HepG2 (cell line): ENCODE measurements at regions not wholly inside any gene's neighbourhood (a gene's known extent, or its start where the extent isn't known, plus 50 kb on each side); places are given as distances from the start of the nearest gene placed in this dataset.

Source experiments
- KDM1A ChIP-seq: IDR thresholded peaks from 2 replicates; pipeline ENCODE4 v1.6.1; 2016; ENCODE audit warnings: missing compliant biosample characterization
- POLR2A ChIP-seq, 2 experiments: IDR thresholded peaks; 2 replicates each; pipeline ENCODE4 v1.6.1; 2011; ENCODE audit warnings: low read depth in 2 of 2, low read length in 2 of 2, mild to moderate bottlenecking in 1 of 2, moderate library complexity in 1 of 2; ENCODE audit not compliant: insufficient read depth in 1 of 2
- POLR2AphosphoS5 ChIP-seq: IDR thresholded peaks from 2 replicates; pipeline ENCODE4 v1.6.1; 2012; ENCODE audit warnings: low read depth, low read length
- ZBTB1 ChIP-seq: sonication (generic); formaldehyde crosslinking; IDR thresholded peaks from 2 replicates; pipeline ENCODE4 v1.4.0; 2020; ENCODE audit warnings: missing genetic modification reagents, borderline replicate concordance
- ZFP36 ChIP-seq: fragments of 150-350 bp; IDR thresholded peaks from 2 replicates; pipeline ENCODE4 v1.6.1; 2018; ENCODE audit warnings: borderline replicate concordance, low read length, low read depth; ENCODE audit not compliant: partially characterized antibody
- ZNF12 ChIP-seq: sonication (generic); formaldehyde crosslinking; IDR thresholded peaks from 2 replicates; pipeline ENCODE4 v1.5.0; 2020; ENCODE audit warnings: missing genetic modification reagents
- ZNF263 ChIP-seq: sonication (generic); formaldehyde crosslinking; IDR thresholded peaks from 2 replicates; pipeline ENCODE4 v1.4.0; 2020; ENCODE audit warnings: missing genetic modification reagents
- TF ChIP-seq, protein P1 (sequence below): sonication (generic); formaldehyde crosslinking; IDR thresholded peaks from 2 replicates; pipeline ENCODE4 v1.8.1; 2023; ENCODE audit warnings: mild to moderate bottlenecking, missing genetic modification reagents, borderline replicate concordance
- TF ChIP-seq, protein P2 (sequence below): sonication (generic); formaldehyde crosslinking; IDR thresholded peaks from 2 replicates; pipeline ENCODE4 v1.9.0; 2021; ENCODE audit warnings: missing genetic modification reagents, mild to moderate bottlenecking, borderline replicate concordance
- TF ChIP-seq, protein P3 (sequence below): sonication (generic); formaldehyde crosslinking; IDR thresholded peaks from 2 replicates; pipeline ENCODE4 v1.5.0; 2020; ENCODE audit warnings: mild to moderate bottlenecking, missing genetic modification reagents, moderate library complexity

DNA sequence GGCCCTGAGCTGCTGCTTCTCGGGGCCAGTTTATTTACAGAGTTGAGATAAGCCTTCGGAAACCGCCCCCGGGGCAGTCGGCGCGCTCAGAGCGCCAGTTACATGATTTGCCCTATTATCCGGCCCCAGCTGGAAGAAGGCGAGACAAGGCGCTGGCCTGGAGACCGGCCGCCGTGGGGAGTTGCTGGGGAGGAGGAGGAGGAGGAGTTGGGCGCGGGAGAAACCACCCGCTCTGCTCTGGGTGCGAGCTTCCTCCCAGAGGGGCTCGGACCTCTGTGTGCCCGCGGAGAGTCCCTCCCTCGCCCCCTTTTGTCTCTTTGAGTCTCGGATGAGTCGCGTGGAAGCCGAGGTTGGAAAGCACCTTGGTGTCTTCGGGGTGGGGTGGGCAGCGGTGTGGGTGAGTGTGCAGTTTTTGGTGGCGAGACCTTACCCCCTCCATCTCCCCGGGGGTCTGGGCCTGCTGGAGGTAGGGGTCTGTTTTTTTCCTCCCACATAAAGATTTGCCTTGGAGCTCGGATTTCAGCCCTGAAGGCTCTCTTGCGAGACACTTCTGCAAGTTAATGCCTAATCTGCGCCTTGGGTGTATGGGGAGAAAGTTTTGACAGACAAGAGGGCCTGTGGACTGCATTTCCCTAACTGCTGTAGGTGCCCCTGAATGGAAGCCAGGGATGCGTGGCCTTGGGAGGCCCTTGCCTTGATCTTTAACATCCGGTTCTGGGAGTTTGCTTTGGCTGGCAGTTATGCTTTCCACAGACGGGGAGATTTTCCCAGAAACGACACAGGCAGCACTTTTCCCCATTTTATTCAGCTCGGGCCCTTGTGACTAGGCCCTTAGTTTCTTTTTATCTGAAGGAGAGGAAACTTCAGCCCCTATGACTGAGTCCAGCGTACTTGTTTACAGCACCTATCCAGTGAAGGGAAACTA lies 80.0 kb downstream of the NDUFS5 start:
- TF ChIP-seq, protein P1, sequence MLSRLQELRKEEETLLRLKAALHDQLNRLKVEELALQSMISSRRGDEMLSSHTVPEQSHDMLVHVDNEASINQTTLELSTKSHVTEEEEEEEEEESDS (CRISPR knock-in tag): no peak
- TF ChIP-seq ZNF263 (CRISPR knock-in tag) (no peak), ZFP36 (no peak), POLR2A (IDR thresholded peaks at IDR 0.05; ENCODE audit: insufficient read depth in 1 of 2, low read depth in 2 of 2, low read length in 2 of 2) (peak; percentile 9 to 37; a peak in 1 of 4 replicates), ZNF12 (no peak), ZBTB1 (no peak), POLR2AphosphoS5 (no peak), KDM1A (CRISPR knock-in tag) (0 out of 2 replicates have a peak, but pooled peaks have one; percentile 32)
- TF ChIP-seq, protein P2, sequence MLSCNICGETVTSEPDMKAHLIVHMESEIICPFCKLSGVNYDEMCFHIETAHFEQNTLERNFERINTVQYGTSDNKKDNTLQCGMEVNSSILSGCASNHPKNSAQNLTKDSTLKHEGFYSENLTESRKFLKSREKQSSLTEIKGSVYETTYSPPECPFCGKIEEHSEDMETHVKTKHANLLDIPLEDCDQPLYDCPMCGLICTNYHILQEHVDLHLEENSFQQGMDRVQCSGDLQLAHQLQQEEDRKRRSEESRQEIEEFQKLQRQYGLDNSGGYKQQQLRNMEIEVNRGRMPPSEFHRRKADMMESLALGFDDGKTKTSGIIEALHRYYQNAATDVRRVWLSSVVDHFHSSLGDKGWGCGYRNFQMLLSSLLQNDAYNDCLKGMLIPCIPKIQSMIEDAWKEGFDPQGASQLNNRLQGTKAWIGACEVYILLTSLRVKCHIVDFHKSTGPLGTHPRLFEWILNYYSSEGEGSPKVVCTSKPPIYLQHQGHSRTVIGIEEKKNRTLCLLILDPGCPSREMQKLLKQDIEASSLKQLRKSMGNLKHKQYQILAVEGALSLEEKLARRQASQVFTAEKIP (CRISPR knock-in tag): no peak
- TF ChIP-seq, protein P3, sequence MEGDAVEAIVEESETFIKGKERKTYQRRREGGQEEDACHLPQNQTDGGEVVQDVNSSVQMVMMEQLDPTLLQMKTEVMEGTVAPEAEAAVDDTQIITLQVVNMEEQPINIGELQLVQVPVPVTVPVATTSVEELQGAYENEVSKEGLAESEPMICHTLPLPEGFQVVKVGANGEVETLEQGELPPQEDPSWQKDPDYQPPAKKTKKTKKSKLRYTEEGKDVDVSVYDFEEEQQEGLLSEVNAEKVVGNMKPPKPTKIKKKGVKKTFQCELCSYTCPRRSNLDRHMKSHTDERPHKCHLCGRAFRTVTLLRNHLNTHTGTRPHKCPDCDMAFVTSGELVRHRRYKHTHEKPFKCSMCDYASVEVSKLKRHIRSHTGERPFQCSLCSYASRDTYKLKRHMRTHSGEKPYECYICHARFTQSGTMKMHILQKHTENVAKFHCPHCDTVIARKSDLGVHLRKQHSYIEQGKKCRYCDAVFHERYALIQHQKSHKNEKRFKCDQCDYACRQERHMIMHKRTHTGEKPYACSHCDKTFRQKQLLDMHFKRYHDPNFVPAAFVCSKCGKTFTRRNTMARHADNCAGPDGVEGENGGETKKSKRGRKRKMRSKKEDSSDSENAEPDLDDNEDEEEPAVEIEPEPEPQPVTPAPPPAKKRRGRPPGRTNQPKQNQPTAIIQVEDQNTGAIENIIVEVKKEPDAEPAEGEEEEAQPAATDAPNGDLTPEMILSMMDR: no peak
